GM19455 (cell line): ENCODE measurements at regions not wholly inside any gene's neighbourhood (a gene's known extent, or its start where the extent isn't known, plus 50 kb on each side); places are given as distances from the start of the nearest gene placed in this dataset.
"Not testable (repeated sequence)": the region's sequence is repeated elsewhere in the genome, so short reads cannot be mapped to it uniquely, and the experiment has no call there.

Experiments used
- ATAC-seq: cut with Tn5 transposase; IDR thresholded peaks from one replicate; pipeline ENCODE4 v1.9.1; 2021; ENCODE audit not compliant: unreplicated experiment

GRCh38 chr3:39651993-39652739 lies 157.2 kb upstream of the MYRIP start:
- no peak for ATAC-seq

DNA sequence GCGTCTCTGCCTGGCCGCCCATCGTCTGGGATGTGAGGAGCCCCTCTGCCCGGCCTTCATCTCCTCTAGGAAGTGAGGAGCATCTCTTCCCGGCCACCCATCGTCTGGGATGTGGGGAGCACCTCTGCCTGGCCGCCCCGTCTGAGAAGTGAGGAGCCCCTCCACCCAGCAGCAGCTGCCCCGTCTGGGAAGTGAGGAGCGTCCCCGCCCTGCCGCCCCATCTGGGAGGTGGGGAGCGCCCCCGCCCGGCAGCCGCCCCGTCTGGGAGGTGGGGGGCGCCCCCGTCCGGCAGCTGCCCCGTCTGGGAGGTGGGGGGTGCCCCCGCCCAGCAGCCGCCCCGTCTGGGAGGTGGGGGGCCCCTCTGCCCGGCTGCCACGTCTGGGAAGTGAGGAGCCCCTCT lies 153.7 kb upstream of the MYRIP start:
- ATAC-seq: not testable (repeated sequence)

GRCh38 chr3:39657075-39657474 lies 152.3 kb upstream of the MYRIP start:
- no peak for ATAC-seq

DNA sequence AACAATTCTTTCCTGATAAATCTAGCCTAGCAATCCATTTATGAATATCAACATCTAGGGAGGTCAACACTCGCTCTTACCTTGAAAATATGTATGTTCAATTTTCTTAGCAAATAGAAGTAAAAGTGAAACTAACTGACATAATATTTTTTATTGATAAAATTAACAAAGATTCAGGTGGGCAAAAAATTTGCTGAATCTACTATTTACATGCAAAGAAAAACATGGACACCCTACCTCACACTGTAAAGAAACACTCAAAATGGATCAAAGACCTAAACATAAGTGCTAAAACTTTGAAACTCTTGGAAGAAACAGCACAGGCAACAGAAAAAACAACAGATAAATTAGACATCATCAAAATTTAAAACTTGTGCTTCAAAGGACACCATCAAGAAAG lies 151.6 kb upstream of the MYRIP start:
- ATAC-seq: no peak

- ATAC-seq: no peak
Measured at GRCh38 chr3:39664931-39665330, 144.5 kb upstream of the MYRIP start.

- no peak for ATAC-seq
Measured at GRCh38 chr3:39665441-39665840, 144.0 kb upstream of the MYRIP start.

DNA sequence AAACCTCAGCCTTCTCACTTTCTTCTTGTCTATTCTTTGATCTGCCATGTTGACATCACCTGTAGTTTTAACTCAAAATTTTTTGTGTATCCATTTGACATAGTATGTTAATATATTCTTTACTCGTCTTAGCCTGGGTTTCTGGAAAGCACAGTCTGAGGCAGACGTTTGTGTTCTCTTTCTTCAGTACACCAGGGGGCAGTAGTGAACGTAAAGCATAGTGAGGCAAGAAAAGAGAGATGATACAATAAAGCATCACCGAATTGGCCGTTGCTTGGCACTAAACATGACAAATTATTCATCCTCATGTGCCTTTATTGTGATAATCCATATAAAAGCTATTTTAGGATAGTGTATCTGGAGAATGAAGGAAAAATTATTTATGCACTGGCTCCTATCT lies 141.0 kb upstream of the MYRIP start:
- ATAC-seq: peak; percentile 72

GRCh38 chr3:39671116-39671515 lies 138.3 kb upstream of the MYRIP start:
- no peak for ATAC-seq

GRCh38 chr3:39671600-39671999 lies 137.8 kb upstream of the MYRIP start:
- ATAC-seq: no peak

GRCh38 chr3:39705351-39705900 lies 104.0 kb upstream of the MYRIP start:
- no peak for ATAC-seq

DNA sequence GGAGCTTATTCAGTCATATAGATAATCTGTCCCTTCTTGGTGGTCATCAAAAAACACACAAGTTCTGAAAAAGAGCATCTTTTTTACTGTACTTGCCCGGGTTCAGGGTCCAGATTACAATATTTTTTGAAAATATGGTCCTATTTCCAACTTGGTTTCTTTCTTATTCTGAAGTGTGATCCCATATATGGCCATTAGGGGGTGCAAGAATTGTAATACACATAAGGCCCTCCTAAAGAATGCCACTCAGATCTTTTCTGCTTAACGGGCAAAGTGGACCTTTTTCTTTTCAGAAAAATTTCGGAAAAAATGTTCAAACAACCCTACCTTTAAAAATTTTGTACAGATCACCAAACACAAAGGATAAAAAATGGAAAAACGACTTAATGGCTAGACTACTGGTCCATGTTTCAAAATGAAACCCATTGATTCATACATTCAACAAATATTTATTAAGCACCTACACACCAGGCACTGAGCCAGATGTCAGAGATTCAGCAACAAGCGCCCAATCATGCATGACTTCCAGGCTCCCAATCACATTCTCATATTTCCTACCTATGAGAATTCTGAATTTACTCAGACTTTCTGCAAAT lies 102.0 kb upstream of the MYRIP start:
- peak; percentile 92 for ATAC-seq

GRCh38 chr3:39712413-39713048 lies 96.9 kb upstream of the MYRIP start:
- ATAC-seq: no peak

DNA sequence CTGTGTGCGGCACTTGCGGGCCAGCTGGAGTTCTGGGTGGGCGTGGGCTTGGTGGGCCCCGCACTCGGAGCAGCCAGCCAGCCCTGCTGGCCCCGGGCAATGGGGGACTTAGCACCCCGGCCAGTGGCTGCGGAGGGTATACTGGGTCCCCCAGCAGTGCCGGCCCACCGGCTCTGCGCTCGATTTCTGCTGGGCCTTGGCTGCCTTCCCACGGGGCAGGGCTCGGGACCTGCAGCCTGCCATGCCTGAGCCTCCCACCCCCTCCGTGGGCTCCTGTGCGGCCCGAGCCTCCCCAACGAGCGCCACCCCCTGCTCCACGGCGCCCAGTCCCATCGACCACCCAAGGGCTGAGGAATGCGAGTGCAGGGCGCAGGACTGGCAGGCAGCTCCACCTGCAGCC lies 96.1 kb upstream of the MYRIP start:
- not testable (repeated sequence) for ATAC-seq

GRCh38 chr3:39716849-39717248 lies 92.6 kb upstream of the MYRIP start:
- ATAC-seq: no peak

GRCh38 chr3:39718674-39719595 lies 90.5 kb upstream of the MYRIP start:
- no peak for ATAC-seq

- ATAC-seq: no peak
Measured at GRCh38 chr3:39721076-39721475, 88.3 kb upstream of the MYRIP start.

GRCh38 chr3:39724233-39724846 lies 85.1 kb upstream of the MYRIP start:
- ATAC-seq: no peak

DNA sequence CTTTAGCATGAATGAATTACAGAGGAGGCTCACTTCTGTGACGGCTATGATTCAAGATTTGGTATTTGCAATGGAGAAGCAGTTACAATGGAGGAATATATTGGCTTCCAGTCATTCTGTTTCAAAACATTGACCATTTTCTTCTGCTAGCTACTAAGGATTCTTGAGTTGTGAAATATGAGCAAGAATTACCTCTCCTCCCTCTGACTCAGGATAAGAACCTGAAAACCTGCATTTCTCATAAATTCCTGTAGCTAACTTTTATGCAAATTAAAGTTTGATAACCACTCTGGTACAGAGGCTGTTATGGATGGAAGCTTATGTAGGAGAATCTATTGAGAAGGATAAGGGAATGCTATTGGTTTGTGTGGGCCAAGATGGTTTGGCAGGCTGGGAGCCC lies 84.1 kb upstream of the MYRIP start:
- ATAC-seq: no peak

DNA sequence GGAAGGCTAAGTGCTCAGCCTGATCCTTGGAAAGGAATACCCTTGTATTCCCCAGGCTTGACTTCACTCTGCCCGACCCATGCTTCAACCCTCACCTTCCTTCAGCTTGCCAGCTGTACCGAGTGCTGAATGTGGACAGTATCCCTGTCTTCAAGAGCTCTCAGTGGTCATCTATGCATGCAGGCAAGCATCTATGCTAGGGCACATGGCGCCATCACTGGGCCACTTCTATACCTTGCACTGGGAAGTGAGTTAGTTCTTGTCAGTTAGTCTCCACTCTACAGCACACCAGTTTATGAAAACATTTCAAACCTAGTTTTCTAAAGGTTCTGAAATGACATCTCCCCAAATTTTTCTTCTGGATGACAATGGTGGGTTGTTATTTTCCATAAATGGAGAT lies 82.0 kb upstream of the MYRIP start:
- ATAC-seq: no peak

GRCh38 chr3:39733804-39734203 lies 75.6 kb upstream of the MYRIP start:
- no peak for ATAC-seq

GRCh38 chr3:39739658-39740057 lies 69.8 kb upstream of the MYRIP start:
- not testable (repeated sequence) for ATAC-seq
